HG02970 (cell line): ENCODE measurements at regions not wholly inside any gene's neighbourhood (a gene's known extent, or its start where the extent isn't known, plus 50 kb on each side); places are given as distances from the start of the nearest gene placed in this dataset.
A peak's percentile ranks its signal among the peaks of the same experiment; 100 is the strongest.
"Not testable (repeated sequence)": the region's sequence is repeated elsewhere in the genome, so short reads cannot be mapped to it uniquely, and the experiment has no call there.

Source experiments
- ATAC-seq: cut with Tn5 transposase; IDR thresholded peaks from one replicate; pipeline ENCODE4 v1.9.1; 2021; ENCODE audit warnings: mild to moderate bottlenecking, moderate library complexity, moderate number of reproducible peaks; ENCODE audit not compliant: unreplicated experiment, low FRiP score

DNA sequence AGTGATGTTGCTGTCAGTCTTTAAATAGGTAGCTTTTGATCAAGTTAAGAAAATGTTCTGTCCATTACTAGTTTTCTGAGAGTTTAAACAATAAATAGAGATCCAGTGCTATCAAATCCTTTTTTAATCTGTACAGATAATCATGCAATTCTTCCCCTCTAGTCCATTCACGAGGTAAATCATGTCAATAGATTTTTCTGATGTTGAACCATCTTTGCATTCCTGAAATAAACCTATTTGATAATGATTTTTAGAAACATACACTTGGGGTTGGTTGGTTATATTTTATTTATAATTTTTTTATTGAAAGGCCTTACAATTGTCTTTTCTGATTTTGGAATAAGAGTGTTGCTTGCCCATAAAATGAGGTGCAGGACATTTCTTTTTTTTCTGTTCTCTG, 95.0 kb downstream of the FAM53A start:
- ATAC-seq = no peak

- ATAC-seq = no peak
These were observed 95.8 kb downstream of the FAM53A start for GRCh38 chr4:1588306-1588705.

GRCh38 chr4:1584498-1584897, 99.6 kb downstream of the FAM53A start:
- ATAC-seq = no peak

- no peak for ATAC-seq
These were observed 100.3 kb downstream of the FAM53A start for GRCh38 chr4:1583859-1584258.

DNA sequence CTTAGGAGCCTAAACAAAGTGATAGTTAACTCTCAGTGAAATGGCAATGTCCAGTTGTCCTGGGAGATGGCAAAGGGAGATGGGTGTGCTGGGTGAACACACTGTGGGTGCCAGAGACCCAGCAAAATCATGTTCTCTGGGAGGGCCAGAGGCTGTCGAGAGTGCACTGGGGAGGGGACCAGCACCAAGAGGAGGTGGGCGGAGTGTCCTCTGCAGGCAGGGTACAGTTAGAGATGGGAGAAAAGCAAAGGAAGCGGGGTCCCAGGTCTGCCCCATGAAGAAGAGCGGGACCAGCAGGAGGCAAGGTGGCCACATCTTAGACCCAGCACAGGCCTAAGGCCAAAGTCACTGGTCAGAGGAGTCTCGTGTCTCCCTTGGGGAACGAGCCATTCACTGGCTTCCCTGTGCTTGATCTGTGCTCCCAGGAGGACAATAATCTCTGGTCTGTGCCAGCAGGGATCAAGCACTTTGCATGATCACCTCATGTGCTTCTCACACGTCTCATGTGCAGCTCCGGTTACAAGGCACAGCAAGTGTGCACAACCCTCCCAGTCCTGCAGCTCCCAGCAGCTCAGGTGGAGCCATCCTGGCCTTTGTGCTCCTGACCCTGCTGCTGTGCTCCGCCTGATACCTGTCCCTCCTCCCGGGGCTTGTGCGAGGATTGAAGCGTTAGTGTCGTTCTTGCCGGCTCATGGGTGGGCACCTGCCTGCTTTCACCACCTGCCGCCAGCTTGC, 100.9 kb downstream of the FAM53A start:
- ATAC-seq = no peak

- ATAC-seq = no peak
These were observed 101.9 kb downstream of the FAM53A start for GRCh38 chr4:1582227-1582626.

DNA sequence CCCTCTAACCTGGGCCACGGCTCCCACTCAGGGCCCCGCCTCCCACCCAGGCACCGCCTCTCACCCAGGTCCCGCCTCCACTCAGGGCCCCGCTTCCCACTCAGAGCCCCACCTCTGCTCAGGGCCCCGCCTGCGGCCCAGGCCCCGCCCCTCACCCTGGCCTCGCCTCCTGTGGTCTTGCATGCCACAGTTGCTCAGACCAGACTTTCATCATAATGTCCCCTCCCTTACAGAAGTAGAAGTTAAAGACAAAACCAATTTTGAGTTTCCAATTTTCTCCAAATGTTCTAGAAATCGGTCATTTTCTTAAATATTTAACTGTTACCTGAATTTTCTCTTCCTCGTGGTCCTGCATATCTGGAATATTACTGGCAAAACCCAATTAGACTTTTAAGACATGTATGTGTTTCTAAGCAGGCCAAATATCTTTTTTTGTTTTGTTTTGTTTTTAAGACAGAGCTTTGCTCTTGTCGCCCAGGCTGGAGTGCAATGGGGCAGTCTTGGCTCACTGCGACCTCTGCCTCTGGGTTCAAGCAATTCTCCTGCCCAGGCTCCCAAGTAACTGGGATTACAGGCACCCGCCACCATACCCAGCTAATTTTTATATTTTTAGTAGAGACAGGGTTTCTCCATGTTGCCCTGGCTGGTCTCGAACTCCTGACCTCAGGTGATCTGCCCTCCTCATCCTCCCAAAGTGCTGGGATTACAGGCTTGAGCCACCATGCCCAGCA, 102.8 kb downstream of the FAM53A start:
- not testable (repeated sequence) for ATAC-seq

GRCh38 chr4:1580692-1581012, 103.5 kb downstream of the FAM53A start:
- not testable (repeated sequence) for ATAC-seq

DNA sequence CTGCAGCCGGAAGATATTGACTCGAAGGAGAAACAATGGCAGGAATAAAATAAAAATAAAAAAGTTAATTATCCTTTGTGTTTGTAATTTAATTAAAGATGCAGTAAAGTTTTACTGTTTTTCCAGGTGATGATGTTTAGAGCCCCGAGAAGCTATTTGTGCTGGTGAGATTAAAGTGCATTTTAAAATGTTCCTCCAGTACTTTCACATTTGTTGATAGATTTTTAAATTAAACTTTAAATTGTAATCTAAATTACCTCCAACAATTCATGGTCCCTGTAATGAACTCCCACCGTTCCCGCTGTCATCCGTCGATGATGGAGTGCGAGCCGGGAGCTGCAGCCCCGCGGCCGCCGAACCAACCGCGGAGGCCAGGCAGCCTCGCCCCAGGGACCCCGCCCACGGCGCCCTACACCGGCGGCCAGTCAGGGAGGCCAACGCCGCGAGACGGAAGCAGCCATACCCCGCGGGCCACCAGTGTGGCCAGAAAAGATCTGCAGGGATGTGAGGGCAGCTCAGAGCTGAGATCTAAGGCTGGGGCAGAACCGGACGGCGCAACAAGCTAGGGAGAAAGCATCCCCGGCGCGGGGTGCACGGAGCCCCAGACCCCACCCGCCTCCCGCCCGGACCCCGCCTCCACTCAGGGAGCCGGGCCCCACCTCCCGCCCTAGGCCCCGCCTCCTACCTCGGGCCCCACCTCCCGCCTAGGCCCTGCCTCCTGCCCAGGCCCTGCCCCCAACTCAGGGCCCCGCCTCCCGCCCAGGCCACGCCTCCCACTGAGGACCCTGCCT, 104.0 kb downstream of the FAM53A start:
- ATAC-seq = peak; percentile 38

GRCh38 chr4:1579001-1579900, 104.9 kb downstream of the FAM53A start:
- no peak for ATAC-seq

GRCh38 chr4:1578251-1578773, 105.8 kb downstream of the FAM53A start:
- ATAC-seq = no peak

DNA sequence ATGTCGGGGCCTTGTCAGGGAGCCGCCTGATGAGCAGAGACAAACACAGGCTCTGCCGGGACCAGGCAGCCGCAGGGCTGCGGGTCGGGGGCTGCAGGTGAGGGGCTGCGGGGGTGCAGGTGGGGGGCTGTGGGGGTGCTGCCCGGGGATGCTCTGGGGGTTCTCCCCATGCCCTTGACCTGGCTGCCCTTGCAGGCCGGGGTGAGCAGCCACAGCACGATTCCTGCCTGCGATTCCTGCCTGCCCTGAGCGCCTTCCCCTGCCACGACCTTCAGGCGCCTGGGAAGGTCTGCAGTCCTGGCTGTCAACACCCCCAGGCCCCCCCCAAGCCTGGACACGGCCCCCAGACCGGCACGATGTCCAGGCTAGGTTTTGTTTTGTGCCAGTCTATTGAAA, 106.3 kb downstream of the FAM53A start:
- no peak for ATAC-seq

- ATAC-seq = no peak
These were observed 106.9 kb downstream of the FAM53A start for GRCh38 chr4:1576961-1577821.

DNA sequence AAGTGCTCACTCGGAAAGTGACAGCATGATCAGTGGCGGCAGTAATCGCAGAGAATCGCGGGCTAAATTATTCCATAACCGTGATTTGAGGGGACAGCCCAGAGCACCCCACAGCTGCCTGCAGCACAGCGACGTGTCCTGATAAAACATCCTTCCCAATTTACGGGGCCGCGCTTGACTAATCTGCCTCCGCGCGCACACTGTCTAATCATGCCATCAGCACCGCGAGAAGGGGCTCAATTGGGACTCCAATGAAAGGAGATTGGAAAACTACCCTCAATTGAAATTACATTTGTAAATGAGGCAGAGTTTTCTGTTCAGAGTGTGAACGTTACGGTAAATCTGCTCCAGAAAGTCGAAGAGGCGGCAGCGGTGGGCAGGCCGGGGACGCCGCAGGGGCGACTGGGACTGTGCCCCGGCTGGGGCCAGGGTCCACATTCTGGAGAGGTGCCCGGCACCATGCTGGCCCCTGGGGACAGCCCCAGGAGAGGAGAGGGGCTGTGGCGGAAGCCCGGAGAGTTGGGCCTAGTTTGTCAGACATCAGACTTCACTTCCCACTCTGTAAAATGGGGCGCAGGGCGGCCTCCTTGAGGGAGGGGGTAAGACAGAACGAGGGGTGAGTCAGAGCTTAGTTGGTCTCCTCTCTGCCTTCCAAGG, 107.7 kb downstream of the FAM53A start:
- no peak for ATAC-seq

GRCh38 chr4:1575418-1576303, 108.5 kb downstream of the FAM53A start:
- ATAC-seq = no peak

- no peak for ATAC-seq
These were observed 109.3 kb downstream of the FAM53A start for GRCh38 chr4:1574601-1575417.
